Ovary (tissue), 3 donors: ENCODE measurements at regions not wholly inside any gene's neighbourhood (a gene's known extent, or its start where the extent isn't known, plus 50 kb on each side); places are given as distances from the start of the nearest gene placed in this dataset.

ENCODE experiments used
- EP300 ChIP-seq: sonication (generic); formaldehyde crosslinking; IDR thresholded peaks from one replicate; pipeline ENCODE4 v1.6.1; 2017; ENCODE audit warnings: antibody characterized with exemption
- POLR2A ChIP-seq: fragments of 450-650 bp; IDR thresholded peaks from one replicate; pipeline ENCODE4 v1.6.1; 2017; ENCODE audit warnings: antibody characterized with exemption, mild to moderate bottlenecking, moderate library complexity
- TF ChIP-seq, protein P1 (sequence below), 3 donors: fragments of 450-650 bp in 2 of 3; fragments of 200-600 bp in 1 of 3; IDR thresholded peaks; one replicate each; pipeline versions ENCODE4 v1.5.1 to v1.8.0; 2016 to 2022; ENCODE audit warnings: antibody characterized with exemption in 3 of 3, mild to moderate bottlenecking in 1 of 3
- donor health status: DM: no; HTN: no; CAD: no.

DNA sequence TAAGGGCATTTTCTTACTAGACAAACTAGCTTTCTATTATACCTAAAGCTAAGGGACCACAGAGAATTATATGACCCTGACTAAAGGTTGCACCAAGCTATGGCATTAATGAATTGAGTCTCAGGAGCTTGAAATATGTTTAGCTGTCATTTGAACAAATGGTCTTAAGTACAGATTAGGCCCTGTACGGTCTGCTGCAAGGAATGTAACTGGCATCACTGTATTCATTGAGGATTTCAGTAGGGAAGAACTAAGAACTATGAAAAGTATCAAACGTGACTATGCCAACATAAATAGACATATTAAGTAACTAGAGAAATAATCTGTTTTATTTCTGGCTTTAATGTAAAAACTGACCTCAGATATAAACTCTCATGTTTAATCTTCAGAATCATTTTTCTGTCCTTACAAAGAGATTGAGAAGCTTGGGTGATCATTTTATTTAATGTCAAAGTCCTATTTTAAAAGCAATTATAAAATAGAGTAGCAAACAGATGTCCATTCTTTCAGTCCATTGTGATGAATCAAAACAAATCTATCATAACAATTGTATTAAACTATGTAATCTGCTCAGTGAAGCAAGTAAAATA is 845.9 kb downstream of the MAT2B start:
- TF ChIP-seq, protein P1, sequence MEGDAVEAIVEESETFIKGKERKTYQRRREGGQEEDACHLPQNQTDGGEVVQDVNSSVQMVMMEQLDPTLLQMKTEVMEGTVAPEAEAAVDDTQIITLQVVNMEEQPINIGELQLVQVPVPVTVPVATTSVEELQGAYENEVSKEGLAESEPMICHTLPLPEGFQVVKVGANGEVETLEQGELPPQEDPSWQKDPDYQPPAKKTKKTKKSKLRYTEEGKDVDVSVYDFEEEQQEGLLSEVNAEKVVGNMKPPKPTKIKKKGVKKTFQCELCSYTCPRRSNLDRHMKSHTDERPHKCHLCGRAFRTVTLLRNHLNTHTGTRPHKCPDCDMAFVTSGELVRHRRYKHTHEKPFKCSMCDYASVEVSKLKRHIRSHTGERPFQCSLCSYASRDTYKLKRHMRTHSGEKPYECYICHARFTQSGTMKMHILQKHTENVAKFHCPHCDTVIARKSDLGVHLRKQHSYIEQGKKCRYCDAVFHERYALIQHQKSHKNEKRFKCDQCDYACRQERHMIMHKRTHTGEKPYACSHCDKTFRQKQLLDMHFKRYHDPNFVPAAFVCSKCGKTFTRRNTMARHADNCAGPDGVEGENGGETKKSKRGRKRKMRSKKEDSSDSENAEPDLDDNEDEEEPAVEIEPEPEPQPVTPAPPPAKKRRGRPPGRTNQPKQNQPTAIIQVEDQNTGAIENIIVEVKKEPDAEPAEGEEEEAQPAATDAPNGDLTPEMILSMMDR (IDR thresholded peaks at IDR 0.05), result no peak
- TF ChIP-seq POLR2A, result no peak
- TF ChIP-seq EP300, result no peak
